CD4-positive, alpha-beta T cell treated with Interleukin-15 for 4 hours (primary cell): ENCODE measurements at regions not wholly inside any gene's neighbourhood (a gene's known extent, or its start where the extent isn't known, plus 50 kb on each side); places are given as distances from the start of the nearest gene placed in this dataset.

ENCODE experiments used
- DNase-seq: peaks from one replicate; pipeline ENCODE4 v3.0.0-alpha.2; 2020; ENCODE audit warnings: low spot score

DNA sequence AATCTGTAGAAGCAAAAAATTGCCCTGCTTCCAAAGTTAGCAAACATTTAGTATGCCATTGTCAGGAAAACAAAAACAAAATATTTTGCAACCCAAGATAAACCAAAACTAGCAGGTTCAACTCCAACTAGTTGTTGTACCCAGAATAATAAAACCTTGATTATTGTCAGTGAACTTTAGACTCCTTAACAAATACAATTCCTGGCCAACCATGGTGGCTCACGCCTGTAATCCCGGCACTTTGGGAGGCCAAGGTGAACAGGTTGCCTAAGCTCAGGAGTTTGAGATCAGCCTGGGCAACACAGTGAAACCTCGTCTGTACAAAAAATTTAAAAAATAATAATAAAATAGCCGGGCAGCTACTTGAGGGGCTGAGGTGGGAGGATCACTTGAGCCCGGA lies 53.6 kb upstream of the EPCAM start:
- DNase-seq, result no peak

DNA sequence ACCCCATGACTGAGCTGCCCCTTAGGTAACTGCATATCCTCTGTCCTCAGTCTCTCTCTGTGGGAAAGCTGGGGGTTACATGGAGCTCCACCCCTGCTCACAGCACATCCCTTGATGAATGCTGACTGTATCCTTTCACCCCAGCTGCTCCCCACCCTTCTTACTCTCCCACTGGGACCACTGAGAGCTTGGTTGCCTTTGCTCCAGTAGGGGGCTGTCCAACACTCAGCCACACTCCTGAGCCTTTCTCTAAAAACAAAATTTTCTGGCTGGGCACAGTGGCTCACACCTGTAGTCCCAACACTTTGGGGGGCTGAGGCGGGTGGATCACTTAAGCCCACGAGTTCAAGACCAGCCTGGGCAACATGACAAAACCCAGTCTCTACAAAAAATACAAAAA lies 55.4 kb upstream of the EPCAM start:
- no peak for DNase-seq

DNA sequence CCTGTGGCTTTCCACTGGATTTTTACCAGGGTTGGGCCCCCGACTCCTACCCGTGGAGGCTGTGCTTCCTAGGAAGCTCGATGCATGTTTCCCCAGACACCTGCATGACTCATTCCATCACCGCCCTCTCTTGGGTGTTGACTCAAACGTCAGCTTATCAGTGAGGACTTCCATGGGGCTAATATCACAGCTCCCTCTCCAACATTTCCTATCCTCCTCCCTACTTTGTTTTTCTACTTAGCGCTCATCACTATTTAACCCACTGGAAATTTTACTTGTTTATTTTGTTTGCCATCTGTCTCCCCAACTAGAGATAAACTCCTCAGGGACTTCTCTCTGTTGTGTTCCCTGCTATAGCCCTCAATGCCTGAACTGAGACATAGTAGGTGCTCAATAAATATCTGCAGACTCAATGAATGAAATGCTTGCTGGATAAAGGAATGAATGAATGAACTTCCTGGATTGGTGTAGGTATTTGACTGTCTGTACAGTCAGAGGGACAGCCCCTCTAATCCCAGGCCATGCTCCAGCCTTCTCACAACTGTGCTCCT lies 55.9 kb upstream of the EPCAM start:
- DNase-seq, result no peak

DNA sequence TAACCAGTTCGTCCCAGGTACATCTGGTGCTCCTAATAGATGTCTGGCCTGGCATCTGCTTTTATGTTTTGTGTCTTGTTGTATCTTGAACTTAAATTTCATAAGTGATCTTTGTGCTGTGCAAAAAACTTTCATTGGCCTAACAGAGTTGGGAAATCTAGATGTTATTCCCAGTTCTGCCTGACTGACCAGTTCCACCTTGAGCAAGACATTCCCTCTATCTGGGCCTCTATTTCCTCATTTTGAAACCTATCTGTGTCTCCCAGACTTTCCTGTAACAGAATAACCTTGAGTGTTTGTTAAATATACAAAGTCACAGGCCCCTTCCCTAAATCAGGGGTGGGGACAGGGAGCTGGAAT lies 56.6 kb upstream of the EPCAM start:
- DNase-seq, result no peak

DNA sequence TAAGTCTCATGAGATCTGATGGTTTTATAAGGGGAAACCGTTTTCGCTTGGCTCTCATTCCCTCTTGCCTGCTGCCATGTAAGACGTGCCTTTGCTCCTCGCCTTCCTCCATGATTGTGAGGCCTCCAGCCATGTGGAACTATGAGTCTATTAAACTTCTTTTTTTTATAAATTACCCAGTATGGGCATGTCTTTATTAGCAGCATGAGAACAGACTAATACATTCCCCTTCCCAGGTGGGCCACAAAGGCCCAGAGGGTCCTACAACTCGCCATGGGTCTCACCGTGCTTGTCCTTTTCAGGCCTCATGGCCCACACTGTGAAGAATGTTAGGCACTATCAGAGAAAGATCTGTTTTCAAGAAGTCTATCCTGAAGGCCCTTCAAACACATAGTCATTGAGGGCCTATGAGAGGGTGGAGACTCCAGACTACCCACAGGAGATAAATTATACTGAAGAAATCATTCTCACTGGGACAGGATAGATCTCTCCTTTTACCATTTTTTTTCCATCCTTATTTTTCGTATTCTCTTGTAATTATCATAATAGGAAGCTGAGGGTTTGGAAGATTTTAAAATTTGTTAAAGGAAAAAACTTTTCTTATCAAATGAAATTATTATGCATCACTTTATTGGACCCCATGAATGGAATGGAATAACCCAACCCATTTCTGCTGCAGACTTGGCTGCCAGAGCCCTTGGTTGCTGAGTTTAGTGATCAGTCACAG lies 57.2 kb upstream of the EPCAM start:
- no peak for DNase-seq

DNA sequence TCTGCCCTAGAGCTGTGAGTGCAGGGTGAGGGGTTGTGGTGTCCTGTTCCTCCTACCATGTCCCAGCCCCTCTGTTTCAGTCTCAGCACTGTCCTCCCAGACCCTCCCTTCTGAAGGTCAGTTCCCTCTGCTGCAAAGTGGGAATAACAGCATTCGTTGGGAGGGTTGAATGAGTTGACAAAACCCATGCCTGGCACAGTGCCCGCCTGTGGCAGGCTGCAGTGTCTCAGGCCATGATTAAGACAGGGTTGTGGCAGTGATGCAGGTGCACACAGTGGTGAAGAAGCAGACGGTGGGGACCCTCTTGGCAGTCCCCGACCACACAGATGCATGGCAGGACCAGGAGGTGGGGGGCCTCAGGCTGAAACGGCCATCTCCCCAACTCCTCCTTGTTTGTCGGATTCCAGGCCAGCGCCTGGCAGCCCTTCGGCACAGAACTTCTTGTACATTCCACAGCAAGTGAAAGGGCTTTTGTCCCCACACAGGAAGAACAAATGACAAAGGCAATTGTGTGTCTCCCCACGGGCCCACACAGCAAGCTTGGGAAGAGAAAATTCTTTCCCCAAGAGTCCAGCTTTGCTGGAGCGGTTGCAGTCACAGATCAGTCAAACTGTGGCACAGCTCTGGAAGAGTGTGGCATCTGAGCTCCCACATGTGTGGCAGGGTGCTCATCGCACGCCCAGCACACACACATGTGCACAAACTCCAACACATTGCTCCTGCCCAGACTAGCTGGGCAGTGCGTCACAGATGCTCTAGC lies 58.1 kb upstream of the EPCAM start:
- no peak for DNase-seq

DNA sequence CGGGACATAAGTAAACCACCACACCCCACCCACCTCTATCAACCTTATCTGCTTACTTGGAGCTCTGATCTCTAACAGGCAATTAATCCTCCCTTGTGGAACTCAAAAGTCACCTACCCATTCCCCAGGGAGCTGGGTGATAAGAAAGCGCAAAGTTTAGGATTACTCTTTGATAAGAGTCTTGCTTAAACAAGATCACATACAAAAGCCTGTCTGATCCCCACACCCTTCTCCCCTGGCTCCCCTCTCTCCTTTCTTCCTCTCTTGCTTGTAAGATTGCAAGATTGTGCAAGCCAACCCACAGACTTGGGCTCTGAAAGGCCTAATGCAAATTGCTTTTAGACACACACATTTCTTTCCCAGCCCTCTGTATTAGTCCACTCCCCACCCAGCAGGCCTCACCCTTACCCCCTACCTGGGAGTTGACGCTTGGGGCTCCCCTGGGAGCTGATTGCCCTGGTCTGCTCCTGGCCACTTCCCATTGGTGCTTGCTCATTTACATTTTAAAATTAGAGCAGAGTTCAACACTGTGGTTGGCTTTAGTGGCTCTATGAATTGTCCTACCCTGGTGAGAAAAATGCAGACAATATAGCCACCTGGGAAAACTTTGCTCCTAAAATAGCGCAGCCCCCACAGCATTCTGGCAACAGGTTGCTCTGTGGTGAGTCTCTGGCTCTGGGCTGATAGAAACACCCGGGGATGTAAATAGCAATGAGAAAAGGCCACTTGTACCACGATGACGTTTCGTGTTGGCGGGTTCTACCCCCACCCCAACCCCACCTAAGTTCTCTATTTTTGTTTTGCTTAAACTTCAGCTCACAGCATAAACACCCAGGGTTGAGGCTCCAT lies 58.9 kb upstream of the EPCAM start:
- DNase-seq, result no peak

DNA sequence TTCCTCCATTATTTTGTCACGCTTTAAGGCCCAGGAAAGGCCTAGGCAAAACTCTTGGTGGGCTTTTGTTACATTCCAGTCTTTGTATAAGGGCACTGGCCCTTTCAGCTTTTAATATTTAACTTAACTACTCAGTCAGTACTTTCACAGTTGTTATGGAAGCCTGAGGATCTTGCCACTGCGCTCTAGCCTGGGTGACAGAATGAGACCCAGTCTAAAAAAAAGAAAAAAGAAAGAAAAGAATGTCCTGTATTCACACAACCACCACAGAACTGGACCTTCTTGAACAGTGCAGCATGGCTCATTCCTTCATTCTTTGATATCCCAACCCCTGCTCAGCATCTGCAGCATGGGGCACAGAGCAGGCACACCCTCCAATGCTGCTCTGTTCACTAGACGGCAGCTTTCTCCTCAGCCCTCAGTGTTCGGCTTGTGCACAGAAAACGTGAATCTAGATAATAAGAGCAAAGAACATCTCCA lies 59.6 kb upstream of the EPCAM start:
- DNase-seq, result no peak

DNA sequence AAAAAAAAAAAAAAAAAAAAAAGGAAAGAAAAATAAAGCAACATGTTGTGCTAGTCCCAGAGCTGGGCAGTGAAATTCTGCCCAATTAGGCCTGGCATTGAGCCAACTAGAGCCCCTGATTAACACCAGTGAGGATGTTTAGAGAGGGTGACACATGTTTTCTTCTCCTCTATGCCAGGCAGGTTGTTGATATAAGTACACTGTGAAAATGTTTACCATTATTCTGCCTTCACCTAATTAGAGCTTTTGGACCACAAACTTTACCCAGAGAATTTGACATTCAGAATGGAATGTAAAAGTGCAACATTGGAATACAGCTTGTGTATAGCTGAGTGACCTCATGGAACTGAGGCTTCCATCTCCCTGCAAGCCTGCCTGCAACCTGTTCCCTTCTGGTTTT lies 62.0 kb upstream of the EPCAM start:
- no peak for DNase-seq

DNA sequence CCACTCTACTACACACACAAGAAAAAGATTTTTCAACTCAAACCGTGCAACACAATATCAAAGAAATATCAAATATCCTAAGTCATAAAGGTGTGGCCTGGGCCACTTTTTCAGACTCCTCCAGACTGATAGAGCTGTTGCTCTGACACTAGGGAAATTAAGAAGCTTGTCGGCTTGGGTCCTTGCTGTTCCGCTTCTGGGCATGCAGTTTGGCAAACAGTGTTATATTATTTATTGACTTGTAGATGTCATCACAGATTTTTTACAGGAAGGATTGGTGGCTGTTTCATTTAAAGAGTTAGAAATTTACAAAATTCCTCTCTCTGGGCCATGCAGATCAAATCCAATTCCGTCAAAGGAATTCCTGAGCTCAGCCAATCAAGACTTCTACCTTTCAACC lies 64.5 kb upstream of the EPCAM start:
- no peak for DNase-seq

DNA sequence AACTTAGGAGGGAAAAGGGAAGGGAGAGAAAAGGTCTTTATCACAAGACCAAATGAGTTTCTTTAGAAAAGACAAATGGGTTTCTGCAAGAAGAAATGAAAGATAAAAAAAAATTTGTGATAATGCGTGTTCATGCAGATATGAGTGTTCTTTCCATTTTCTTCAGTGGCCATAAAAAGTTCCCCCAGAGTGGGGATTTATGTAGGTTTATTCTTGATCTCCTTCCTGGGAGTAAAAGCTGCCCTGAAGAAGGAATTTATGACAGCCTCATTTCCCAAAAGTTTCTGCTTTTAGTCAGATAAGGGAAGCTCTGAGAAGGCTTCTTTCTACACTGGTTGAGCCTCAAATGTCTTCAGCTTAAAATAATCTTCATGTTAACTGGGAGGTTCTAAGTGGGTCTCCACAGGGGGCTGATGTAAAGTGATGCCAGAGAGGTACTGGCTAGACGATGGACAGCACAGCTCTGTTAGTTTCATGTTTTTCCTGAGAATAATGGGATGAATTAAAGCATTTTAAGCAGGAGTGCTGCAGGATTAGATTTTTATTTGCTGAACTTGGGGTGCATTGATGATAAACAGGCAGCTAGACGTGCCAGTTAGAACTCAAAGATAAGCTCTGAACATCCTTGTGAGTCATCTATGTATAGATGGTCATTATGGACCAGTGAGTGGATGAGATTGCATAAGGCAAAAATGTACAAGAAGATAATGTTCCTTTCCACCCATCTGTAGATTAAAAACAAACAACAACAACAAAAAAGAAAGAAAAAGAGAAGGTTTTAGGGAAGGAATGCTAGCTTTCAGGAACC lies 65.6 kb upstream of the EPCAM start:
- DNase-seq, result no peak

DNA sequence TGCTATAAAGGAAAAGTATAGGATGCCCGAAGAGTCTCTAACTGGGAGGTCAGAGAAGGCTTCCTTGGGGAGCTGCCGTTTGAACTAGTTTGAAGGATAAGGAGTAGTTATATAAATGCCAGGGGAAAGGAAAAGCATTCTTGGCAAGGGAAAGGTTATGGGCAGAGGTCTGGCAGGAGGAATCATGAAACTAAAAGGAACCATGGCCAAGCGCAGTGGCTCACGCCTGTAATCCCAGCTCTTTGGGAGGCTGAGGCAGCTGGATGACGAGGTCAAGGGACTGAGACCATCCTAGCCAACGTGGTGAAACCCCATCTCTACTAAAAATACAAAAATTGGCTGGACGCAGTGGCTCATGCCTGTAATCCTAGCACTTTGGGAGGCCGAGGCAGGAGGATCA lies 66.8 kb upstream of the EPCAM start:
- DNase-seq, result no peak

DNA sequence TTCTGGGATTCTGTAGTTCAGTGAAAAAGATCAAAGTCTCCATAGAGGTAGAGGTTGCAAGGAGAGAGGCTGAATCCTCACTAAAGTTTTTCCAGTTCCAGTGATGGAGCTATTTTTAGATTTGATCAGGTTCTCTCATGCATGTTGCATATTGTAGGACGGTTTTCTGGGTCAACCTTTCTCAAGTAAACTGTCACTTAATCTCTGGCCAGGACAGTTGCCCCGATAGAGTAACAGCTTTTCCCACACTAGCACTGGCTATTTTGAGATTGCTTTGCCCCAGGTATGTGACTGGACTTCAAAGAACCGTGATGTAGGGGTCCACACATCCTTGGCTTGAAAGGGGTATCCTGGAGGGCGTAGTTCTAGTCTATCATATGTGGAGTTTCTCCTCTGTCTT lies 67.4 kb upstream of the EPCAM start:
- DNase-seq, result no peak

DNA sequence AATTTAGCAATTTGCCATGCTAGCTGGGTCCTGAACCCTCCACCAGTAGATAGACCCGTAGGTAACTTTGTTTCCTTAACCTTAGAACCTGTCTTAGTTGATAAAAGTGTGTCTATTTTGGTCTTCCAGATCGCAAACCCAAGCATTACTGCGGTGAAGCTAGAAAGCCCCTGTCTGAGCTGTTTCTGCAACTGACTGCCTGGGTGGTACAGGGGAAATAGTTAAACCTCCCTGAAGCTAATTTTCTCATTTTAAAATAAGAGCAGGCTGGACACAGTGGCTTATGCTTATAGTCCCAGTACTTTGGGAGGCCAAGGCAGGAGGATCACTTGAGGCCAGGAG lies 67.9 kb upstream of the EPCAM start:
- no peak for DNase-seq

DNA sequence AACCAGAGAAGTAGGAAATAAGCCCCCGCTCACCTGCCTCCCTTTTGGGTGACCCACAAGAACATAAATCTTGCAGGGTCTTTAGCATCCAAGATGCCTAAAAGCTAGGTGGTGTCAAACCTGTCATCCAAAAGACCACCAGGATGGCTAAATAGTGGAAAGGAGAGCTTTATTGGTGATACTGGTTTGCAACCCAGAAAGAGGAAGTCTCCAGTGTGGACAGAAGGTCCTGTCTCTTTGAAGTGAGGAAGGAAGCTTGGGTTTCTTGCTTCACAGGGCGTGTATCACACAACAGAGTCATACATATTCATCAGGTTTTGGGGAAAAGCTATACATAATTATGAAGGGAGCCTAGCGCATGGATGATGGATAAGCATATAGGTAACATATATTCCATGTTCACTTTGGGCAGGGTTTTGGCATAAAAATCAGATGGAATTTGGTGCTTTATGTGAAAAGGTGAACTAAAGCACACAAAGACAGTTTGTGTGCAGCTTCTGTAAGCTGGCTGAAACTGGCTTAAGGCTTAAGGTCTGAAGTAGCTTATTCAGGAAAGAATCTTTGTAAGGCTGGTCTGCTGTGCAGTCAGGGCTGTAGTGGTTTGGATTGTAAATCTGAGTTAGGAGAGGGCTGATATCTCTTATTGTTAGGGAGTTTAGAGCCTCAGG lies 68.4 kb upstream of the EPCAM start:
- no peak for DNase-seq

DNA sequence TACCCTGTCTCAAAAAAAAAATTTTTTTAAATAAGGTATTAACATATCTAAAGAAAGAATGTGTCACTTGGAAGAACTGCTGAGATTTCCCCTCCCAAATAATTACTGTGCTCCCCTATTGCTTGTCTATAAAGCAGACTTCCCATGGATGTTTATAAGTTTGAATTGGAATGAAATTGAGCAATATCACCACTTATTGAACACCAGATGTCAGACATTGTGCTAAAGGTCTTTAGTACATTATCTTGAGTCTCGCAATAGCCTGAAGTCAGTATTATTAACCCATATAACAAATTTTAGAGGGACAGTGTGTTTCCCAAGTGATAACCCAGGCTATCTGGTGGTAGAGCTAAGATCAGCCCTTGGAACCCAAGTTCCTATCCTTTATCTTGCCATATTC lies 69.0 kb upstream of the EPCAM start:
- DNase-seq, result no peak

DNA sequence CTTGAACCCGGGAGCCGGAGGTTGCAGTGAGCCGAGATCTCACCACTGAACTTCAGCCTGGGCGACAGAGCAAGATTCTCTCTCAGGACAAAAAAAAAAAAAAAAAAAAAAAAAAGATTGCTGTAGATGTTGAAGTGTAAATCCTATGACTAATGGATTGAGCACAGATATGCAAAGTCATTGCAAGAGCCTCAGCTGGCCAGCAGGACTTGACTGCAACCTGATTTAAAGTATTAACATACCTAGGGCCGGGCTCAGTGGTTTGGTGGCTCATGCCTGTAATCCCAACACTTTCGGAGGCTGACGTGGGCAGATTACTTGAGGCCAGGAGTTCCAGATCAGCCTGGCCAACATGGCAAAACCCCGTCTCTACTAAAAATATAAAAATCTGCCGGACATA lies 69.6 kb upstream of the EPCAM start:
- no peak for DNase-seq

DNA sequence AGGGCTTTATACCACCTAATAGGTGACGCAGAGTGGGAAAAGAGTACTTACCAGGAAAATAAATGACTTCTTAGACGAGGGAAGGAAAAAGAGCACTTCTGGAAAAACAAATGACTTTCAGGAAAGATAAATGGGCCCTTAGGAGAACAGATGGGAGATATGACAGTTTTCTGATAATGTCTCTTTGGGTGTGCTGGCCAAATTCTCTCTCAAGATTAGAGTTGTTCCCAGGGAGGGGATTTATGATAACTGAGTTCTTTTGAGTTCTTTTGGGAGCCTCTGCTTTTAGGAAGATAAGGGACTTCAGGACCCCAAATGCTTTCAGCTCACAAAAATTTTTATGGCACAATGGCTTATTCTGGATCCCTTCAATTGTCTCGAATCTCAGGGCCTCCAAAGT lies 70.3 kb upstream of the EPCAM start:
- DNase-seq, result no peak

DNA sequence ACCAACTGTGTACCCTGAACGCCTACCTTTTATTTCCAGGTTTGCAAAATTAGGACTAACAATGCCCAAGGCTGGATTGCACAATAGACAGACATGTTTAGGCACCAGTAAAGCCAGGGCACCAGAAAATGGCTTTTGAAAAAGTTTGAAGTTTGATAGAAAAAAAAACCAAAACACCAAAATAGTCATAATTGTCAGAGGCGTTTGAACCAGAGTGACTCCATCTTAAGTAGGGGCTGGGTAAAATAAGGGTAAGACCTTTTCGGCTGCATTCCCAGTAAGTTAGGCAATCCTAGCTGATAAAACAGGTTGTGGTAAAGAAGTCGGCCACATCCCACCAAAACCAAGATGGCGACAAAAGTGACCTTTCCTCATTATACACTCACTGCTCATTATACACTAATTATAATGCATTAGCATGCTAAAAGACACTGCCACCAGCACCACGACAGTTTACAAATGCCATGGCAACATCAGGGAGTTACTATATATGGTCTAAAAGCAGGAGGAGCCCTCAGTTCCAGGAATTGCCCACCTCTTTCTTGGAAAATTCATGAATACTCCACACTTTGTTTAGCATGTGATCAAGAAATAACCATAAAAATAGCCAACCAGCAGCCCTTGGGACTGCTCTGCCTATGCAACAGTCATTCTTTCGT lies 71.2 kb upstream of the EPCAM start:
- no peak for DNase-seq

DNA sequence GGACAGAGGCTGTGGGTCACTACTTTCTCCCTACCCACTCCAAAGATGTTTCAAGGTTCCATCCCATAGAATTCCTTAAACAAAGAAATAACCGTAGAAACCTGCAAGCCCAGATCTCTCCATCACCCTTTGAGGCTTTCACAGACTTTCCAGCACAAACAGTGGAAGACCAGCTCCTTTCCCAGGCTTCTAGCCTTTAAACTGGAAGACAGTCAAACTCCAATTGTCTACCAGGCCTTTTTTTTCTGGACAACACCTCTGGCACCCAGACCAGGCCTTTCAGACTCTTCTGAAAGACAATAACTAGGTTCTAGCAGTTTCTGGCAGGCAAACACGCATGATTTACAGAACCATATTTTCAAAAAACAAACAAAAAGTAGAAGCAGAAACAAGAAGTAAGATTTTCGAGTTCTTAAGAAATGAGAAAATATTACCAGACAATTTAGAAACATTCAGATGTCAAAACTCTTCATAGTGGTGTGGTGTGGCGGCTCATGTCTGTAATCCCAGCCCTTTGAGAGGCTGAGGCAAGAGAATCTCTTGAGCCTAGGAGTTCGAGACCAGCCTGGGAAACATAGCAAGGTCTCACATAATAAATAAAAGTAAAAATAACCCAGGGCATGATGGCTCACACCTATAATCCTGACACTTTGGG lies 73.0 kb upstream of the EPCAM start:
- no peak for DNase-seq
